ENCODE measurements at regions not wholly inside any gene's neighbourhood (a gene's known extent, or its start where the extent isn't known, plus 50 kb on each side); places are given as distances from the start of the nearest gene placed in this dataset.
"Not testable (repeated sequence)": the region's sequence is repeated elsewhere in the genome, so short reads cannot be mapped to it uniquely, and the experiment has no call there.

GRCh38 chr5:93219641-93220145, 361.3 kb downstream of the NR2F1-AS1 start:
- no peak for DNase-seq

- DNase-seq = not testable (repeated sequence)
Measured at GRCh38 chr5:93213111-93213794, 367.8 kb downstream of the NR2F1-AS1 start.

DNA sequence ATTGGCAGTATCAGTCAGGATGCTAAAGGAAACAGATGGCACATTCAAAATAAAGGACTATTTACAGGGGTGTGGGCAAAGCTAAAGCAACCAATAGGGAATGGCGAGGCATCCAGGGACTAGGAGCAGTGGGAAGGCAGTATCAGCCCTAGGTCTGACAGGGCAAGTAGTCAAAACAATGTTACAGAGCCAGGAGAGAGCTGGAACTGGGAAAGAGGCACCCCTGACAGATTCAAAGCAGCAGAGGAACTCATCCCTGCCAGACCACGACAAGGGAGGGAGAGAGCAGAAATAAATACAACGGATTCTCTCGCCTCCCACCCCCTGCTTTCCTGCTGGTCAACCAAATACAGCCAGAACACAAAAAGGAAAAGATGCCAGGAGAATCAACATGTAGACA, 371.5 kb downstream of the NR2F1-AS1 start:
- no peak for DNase-seq

DNA sequence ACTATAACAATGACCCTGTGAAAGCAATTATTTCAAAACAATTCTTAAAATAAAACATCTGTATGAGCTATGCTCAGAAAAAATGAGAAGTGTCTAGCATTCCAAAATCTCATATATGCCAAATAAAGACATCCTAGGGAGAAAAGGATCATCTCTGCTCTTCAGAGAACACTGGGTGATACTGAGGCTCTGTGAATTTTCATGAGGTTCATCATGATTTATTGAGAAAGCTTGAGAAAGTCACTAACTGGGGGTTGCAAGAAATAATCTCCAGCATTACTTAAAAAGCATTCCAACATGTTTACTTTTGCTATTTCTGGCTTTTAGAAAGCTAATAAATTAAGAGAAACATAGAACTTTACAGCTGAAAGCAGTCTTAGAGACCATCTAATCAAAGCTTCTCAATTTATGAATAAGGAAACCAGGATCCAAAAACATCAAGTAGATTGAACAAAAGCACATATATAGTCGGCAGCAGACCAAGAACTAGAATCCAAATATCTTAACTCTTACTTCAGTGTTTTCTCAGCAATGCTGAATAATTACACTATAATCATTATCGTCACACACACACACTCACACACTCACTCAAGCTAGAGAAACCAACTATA, 372.8 kb downstream of the NR2F1-AS1 start:
- DNase-seq = peak; percentile 45

DNA sequence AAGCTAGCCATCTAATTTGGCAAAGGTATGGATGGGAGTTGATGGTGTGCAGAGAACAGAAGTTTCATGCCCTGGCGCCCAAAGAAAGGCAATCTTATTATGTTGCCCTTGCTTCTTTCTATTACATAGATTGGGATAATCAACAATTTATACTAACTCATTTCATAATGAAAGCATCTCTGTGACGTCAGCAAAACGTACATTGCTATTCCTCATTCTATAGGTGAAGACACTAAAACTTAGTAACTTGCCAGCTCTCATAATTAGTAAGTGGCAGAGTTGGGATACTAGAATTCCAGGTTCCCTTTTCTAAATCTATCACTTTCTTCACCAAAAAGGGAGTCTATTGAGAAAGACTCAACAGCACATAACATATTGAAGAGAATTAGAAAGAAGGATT, 374.8 kb downstream of the NR2F1-AS1 start:
- DNase-seq = no peak

GRCh38 chr5:93201061-93201460, 380.0 kb downstream of the NR2F1-AS1 start:
- no peak for DNase-seq

- no peak for DNase-seq
Measured at GRCh38 chr5:93196986-93197385, 384.0 kb downstream of the NR2F1-AS1 start.

GRCh38 chr5:93193431-93194347, 387.3 kb downstream of the NR2F1-AS1 start:
- peak; percentile 30 for DNase-seq

DNA sequence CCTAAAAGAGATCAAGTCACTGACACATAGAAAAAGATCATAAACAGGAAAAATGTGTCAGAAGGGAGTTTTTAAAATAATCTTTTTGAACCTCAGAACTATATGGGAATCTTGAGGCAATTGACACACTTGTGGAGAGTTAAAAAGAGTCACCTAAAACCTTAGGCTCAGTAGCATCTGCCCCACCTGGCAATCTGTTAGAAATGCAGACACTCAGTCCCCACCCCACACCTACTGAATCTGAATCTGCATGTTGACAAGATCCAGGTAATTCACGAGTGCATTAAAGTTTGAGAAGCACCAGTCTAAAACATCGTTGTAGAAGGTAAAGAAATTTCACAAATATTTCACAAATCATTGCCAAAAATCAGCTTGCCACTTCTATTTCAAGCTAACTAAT, 388.3 kb downstream of the NR2F1-AS1 start:
- DNase-seq = no peak

DNA sequence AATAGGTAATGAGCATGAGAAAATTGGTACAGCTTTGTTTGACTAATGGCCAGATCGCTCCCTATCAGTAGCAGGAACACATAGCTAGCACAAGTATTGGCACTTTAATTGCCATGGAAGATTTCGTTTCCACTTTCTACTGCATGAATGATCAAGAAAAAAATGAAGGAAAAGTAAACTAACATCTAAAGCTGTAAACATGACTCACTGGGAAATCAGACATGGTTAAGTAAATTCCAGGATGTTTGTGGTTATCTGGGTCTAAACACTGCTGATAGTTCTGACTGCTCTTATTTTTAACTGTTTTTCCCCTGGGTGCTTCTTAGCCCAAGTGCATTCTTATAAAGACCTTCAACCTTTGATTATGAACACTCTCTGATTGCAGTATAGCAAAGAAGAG, 388.9 kb downstream of the NR2F1-AS1 start:
- no peak for DNase-seq

- no peak for DNase-seq
Measured at GRCh38 chr5:93191035-93191817, 389.8 kb downstream of the NR2F1-AS1 start.

GRCh38 chr5:93189707-93190120, 391.3 kb downstream of the NR2F1-AS1 start:
- DNase-seq = no peak

- no peak for DNase-seq
Measured at GRCh38 chr5:93188876-93189485, 392.0 kb downstream of the NR2F1-AS1 start.

DNA sequence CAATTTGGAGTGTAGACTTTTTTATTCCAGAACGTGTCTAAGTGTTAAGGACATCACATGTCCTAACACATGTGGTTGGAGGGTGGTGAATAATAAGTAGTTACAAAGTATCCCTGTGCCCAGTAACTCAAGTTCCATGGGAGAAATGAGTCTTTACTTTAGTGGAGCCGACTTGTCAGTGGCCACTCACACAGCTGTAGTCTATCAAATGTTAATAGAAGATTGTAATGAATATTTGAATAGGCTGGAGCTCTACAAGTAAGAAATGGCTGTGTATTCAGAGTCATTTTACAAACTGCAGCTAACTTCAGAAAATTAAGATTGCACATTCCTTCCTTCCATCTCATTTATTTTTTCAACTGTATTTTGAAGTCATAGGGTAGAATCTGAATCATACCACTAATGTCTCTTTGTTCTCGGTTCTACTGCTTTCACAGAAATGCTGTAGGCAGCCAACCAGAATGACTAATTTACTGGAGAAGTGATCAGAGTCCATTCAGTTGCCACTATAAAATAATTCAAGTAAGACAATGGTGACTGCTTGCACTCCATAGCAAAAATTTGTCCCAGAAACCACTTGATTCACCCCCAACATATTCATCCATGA, 394.8 kb downstream of the NR2F1-AS1 start:
- no peak for DNase-seq

- no peak for DNase-seq
Measured at GRCh38 chr5:93184041-93184440, 397.0 kb downstream of the NR2F1-AS1 start.

DNA sequence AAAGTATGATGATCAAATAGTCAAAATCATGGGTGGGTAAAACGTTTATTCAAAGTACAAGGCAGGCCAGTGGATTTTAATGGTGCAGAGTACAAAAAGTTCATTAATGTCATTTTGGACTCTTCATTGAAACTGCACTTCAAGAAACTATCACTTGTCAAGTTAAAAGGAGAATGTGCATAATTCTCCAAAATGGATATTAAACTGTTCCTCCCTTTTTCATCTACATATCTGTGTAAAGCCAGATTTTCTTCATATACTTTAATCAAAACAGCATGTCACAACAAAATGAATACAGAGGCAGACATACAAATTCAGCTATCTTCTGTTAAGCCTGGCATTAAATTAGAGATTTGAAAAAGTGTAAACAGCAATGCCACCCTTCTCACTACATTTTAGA, 401.6 kb downstream of the NR2F1-AS1 start:
- no peak for DNase-seq

GRCh38 chr5:93174930-93175329, 406.1 kb downstream of the NR2F1-AS1 start:
- DNase-seq = no peak

GRCh38 chr5:93165559-93165958, 415.5 kb downstream of the NR2F1-AS1 start:
- no peak for DNase-seq

DNA sequence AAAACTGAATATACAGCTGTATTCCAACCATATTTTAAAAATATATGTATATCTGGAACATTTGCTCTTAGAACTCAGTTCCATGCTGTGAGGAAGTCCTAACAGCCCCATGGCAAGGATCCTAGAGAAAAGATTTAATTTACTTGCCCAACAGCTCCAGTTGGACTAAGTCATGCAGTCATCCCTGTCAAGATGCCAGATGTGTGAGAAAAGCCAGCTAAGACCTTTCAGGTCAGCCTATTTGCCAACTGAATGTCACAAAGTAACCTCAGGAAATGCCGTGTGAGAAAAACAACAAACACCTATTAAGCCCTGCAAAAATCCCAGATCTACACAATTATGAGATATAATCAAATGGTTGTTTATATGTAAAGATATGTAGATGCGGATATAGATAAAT, 416.3 kb downstream of the NR2F1-AS1 start:
- no peak for DNase-seq

DNA sequence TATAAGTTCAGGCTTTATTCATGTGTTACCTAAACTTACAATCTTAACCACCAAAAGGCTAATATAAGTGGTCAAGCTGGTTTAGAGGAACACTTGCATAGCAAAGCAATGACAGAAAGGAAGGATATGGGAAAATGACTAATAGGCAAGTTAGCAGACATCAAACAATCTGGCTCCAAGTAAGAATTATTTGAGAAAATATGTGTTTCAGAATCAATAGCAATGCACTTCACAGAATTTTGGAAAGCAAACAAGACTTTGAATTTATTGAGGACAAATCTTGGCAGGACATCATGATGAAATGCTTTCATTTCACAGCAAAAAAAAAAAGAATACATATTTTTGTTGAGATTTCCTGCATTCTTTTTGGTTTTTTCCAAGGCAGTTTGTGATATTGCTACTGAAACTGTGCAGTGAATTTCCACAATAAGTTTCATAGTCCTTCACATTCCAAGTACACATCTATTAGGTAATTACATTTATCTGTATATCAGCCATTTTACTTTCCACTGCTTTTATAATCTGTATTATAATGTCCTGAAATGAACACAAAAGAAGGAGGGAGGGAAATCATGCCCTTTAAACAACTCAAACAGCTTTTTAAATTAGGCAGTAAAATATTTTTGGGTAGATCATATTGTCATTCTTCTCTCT, 417.9 kb downstream of the NR2F1-AS1 start:
- no peak for DNase-seq
